Retina (tissue), 1 donor: ENCODE measurements at regions not wholly inside any gene's neighbourhood (a gene's known extent, or its start where the extent isn't known, plus 50 kb on each side); places are given as distances from the start of the nearest gene placed in this dataset.
"Not testable (repeated sequence)": the region's sequence is repeated elsewhere in the genome, so short reads cannot be mapped to it uniquely, and the experiment has no call there.

ENCODE experiments used
- DNase-seq: peaks from one replicate; pipeline ENCODE4 v3.0.0-alpha.2; 2016

DNA sequence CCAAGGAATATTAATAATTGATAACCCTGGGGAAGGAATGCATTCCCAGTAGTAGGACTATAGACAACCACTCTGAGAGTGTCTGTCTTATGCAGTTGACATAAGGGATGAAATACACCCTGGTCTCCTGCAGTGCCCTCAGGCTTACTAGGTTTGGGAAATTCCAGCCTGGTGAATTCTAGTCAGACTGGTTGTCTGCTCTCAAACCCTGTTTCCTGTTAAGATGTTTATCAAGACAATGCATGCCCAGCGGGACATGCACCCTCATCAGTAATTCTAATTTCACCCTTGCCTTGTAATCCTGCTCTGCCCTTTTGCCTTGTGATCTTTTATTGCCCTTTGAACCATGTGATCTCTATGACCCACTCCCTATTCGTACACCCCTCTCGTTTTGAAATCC is 886.0 kb upstream of the MDGA2 start:
- not testable (repeated sequence) for DNase-seq

- DNase-seq: no peak
Observed at GRCh38 chr14:48560421-48560820, 885.0 kb upstream of the MDGA2 start.

DNA sequence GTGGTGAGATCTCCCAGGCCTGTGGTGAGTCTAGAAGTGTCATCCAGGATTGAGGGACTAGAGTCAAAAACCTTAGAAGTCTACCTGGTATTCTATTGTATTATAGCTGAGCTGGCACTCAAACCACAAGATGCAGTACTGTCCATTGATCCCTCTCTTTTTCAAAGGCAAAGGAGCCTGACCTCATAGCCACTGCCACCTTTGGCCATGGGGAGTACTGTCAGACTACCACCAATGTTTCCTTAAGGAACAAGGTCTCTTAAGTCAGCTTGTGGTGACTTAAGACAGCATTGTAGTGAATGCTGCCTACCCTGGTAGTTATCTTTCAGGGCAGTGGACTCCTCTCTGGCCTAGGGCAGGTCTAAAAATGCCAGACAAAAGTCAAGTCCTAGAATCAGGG is 878.0 kb upstream of the MDGA2 start:
- no peak for DNase-seq

DNA sequence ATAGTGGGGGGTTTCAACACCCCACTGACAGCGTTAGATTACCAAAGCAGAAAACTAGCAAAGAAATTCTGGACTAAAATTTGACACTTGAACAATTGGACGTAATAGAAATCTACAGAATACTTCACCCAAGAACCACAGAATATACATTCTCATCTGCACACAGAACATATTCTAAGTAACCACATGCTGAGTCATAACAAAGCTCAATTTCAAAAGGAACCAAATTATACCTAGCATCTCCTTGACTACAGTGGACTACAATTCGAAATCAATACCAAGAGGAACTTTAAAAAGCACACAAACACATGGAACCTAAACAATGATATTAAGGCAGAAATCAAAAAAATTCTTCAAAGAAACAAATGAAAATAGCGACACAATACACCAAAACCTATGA is 871.6 kb upstream of the MDGA2 start:
- DNase-seq: no peak

DNA sequence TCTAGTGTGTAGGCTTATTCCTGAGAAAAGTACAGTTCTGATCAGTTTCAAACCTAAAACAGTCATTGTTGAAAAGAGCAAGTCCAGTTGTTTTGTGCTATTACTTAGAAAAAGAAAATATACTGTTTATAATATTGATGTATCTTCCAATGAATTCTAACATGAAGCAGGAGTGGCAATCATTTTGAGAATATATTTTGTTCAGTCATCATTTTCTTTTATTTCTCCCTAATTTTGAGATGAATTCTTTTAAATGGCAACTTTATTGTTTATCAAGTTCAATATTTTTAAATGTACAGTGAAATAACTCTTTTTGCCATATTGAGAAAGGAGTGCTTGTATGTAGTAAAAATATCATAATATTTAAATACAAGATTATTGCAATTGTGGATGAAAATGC is 862.2 kb upstream of the MDGA2 start:
- DNase-seq: no peak

DNA sequence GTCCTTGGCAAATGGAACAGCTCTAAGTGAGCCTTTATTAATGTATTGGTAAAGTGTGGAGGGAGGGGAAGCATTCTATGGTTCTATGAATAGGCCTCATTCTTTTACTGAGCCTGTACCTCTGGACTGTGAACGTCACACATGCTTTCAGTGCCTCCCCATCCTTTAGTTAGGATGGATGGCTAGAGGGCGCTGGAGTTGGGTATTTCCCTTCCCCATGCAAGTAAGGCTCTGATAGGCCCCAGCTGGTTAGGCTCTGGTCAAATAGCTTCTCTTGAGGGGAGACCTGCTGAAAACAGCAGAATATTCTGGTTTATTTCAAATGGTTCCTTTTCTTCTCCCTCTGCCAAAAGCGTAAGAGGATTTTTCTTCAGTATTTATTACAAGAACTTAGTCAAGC is 860.9 kb upstream of the MDGA2 start:
- DNase-seq: no peak

DNA sequence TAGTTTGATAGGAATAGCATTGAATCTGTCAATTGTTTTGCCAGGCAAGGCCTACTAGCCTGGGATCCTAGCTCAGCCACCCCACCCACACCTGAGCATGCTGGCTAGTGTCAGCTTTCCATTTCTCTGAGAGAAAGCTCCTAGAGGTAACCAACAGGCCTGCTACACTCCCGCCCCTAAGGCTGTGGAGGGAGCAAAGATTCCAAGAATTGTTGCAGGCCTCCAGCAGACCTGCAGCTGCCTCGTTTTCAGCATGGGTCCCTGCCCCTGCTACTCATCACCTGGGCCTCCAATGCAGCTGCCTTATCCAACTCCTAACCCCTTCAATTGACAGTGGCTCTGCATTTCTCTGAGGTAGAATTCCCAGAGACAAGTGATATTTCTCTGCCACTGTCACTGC is 852.4 kb upstream of the MDGA2 start:
- no peak for DNase-seq

DNA sequence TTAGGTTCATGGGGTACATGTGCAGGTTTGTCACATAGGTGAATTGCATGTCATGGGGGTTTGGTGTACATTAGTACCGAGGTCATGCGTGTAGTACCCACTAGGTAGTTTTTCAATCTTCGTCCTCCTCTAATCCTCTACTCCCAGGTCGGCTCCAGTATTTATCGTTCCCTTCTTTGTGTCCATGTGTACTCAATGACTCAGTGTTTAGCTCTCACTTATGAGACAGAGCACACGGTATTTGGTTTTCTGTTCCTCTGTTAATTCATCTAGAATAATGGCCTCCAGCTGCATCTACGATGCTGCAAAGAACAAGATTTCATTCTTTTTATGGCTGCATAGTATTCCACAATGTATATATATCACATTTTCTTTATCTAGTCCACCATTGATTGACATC is 850.9 kb upstream of the MDGA2 start:
- no peak for DNase-seq

- no peak for DNase-seq
Observed at GRCh38 chr14:48504921-48505320, 829.5 kb upstream of the MDGA2 start.

GRCh38 chr14:48490756-48491155 is 815.4 kb upstream of the MDGA2 start:
- no peak for DNase-seq

GRCh38 chr14:48473944-48474343 is 798.5 kb upstream of the MDGA2 start:
- no peak for DNase-seq

DNA sequence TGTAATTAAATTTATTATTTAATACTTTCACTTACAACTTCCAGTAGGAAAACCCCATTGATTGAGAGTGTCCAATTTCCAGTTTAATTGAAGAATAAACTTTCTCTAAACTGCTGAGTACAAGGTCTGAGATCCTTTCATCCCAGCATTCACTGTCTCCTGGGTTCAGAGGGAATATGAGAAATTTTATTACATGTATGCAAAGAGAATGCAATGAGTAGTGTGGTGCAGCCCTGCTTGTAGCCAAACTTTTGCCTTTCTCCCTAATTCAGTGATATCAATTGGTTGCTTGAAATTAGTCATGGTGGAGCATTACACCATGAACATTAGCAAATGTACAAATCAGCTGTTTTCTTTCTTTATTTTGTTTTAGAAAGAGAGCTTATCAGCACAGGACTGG is 780.6 kb upstream of the MDGA2 start:
- no peak for DNase-seq

DNA sequence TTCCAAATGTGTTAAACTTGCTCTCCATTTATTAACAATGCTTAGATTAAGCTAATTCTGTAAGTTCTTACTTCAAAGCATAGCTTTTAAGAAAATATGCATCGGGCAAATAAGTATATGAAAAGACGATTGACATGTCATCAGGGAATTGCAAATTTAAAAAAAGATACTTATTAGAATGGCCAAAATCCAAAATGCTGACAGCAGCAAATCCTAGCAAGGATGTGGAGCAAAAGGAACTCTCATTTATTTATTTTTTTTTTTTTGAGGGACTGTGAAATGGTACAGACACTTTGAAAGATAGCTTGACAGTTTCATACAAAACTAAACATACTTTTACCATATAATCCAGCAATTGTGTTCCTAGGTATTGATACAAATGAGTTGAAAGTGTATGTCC is 779.5 kb upstream of the MDGA2 start:
- DNase-seq: no peak

DNA sequence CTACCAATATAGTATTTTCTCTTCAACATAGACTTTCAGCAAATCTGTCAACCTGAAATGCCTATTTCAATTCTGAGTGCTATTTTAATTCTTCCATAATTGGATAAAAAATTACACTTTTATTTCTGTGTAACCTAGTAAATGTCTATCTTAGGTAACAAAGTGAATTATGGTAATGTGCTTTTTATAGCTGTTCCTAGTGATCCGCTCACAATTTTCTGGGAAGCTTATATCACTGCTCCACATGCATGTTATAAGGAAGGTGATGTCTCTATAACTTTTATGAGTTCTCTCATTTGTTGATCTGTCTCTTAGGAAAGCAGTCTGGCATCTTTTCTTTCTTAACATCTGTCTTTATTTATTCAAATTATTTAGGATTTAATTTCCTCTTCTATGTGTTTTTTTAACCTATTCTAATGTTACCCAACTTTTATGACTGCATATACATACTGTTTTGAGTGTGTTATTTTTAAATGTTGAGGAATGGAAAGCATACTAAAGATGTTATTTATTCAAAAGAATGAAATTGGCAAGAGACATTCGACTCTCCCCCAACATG is 777.1 kb upstream of the MDGA2 start:
- no peak for DNase-seq

DNA sequence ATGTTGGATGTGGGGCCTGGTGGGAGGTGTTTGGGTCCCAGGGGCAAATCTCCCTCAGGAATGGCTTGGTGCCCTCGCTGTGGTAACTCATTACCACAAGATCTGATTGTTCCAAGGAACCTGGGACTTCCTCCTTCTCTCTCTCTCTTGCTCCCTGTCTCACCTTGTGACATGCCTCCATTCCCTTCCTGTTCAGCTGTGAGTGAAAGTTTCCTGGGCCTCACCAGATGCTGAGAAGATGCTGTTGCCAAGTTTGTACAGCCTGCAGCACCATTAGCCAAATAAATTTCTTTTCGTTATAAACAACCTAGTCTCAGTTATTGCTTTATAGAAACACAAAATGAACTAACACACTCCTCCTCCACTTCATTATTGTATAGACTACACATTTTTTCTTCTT is 759.8 kb upstream of the MDGA2 start:
- DNase-seq: no peak

- DNase-seq: no peak
Observed at GRCh38 chr14:48430805-48431204, 755.4 kb upstream of the MDGA2 start.

DNA sequence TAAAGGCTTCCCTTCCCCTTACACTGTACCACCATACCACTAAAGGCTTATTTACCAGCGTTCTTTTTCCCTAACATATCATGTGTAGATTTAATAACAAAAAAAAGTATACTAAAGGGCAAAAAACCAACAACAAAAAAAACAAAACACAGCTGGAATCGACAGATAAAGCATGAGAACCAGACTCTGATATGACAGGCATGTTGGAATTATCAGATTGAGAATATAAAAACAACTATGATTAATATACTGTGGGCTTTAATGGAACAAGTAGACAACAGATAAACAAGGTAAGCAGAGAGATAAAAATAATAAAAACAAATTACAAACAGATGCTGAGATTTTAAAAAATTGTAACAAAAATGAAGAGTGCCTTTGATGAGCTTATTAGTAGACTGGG is 754.1 kb upstream of the MDGA2 start:
- no peak for DNase-seq

DNA sequence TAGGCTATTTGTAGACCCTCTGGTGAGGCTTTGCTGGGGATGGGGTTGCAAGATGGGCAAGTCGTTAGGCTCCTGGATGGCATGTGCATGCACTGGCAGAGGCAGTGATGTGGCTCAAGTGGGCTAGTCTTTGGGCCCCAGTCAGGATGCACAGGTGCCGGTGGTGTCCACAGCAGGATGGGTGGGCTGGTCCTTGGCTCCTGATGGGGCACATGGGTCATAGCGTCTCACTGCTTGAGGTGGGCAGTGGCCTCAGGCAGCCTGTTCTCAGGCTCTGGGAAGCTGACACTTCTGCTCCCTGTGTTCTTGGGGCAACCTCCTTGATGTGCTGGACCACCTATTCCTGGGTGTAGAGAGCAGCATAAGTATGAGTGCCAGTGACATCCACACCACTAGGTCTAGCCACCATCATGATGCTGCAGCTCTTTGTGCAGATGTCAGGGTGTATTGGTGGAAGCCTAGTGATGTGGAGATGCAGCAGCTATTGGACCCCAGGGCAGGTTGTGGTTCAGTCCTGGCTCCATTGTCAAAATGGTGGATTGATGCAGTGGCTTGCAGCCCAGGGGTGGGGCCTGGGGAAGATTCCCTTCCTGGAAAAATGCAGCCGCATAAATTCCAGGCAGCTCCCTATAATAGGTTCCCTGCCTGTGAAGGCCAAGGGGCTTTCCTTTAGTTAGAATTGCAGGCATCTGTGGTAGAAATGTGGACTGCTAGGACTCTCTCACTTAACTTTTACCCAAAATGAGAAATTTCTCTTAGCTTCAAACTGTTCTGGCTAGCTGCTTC is 742.5 kb upstream of the MDGA2 start:
- no peak for DNase-seq

- DNase-seq: no peak
Observed at GRCh38 chr14:48401321-48401720, 725.9 kb upstream of the MDGA2 start.

DNA sequence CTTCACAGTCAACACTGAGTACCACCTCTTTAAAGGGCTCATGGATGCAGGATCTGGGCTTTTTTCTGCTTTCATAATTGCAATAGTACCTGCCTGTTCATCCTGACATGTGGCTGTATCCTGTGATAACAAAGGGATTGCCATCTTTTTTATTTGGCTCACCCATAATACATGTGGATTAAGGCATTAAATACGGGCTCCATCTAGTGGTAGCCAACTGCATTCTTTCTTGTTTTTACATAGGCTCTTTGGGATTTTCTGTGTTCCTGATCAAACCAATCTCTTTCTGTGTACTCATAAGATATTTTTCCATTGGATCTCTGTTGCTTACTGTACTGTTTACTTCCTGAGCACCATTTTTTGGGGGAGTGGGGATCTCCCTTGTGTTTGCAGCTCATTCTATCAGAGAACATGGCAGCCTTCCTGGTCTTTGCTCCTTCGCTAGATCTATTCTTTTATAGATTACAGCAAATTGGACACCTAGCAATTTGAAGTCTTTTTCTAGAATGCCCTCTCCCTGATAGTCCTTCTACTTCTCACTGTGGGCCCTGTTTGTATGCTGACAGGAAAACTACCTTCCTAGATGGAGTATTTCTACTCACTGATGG is 723.4 kb upstream of the MDGA2 start:
- peak; percentile 51 for DNase-seq

DNA sequence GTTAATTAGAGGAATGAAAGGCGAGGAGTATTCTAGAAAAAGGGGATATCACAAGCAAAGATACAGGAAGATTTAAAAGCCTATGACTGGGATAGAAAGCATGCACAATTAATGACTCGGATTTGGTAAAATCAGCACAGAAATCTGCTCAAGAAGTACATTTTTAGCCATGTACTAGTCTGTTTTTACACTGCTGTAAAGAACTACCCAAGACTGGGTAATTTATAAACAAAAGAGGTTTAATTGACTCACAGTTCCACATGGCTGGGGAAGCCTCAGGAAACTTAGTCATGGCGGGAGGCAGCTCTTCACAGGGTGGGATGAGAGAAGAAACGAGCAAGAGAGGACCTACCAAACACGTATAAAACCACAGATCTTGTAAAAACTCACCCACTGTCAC is 716.3 kb upstream of the MDGA2 start:
- DNase-seq: no peak

GRCh38 chr14:48390346-48390745 is 714.9 kb upstream of the MDGA2 start:
- DNase-seq: no peak

DNA sequence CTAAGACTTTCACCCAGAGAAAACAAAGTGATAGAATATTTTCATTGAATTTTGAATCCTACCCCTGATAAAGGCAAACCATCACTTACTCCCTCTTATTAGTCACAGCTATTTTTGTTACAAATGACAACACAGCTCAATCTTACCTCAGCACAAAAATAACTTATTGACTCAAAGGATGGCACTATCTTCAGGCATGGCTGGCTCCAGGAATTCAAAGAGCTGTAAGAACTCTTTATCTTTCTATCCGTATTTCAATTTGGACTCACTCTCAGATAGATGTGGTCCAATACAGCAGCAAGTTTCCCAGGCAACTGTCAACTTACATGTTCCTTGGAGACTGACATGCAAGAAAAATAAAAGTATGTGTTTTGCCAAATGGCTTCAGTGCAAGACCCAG is 709.4 kb upstream of the MDGA2 start:
- no peak for DNase-seq

- no peak for DNase-seq
Observed at GRCh38 chr14:48382961-48383360, 707.6 kb upstream of the MDGA2 start.

GRCh38 chr14:48378541-48378940 is 703.1 kb upstream of the MDGA2 start:
- no peak for DNase-seq
